PC-3 (cell line): ENCODE measurements at regions not wholly inside any gene's neighbourhood (a gene's known extent, or its start where the extent isn't known, plus 50 kb on each side); places are given as distances from the start of the nearest gene placed in this dataset.
"Not testable (repeated sequence)": the region's sequence is repeated elsewhere in the genome, so short reads cannot be mapped to it uniquely, and the experiment has no call there.

Experiments
- ATAC-seq: fragments of 200-7000 bp; cut with Tn5 transposase; 2 replicates; pipeline ENCODE4 v1.9.1; 2020; ENCODE audit warnings: mild to moderate bottlenecking, moderate library complexity
- BruUV-seq: library from RNA; stranded (reverse); fragments of 400-500 nt; replicated peaks from 2 replicates; lab custom pipeline; 2021; lab: Mats Ljungman, UMichigan
- CTCF ChIA-PET: fragments of 300-600 bp; sonication (Branson Sonifier 250); formaldehyde crosslinking; loops from one replicate; lab custom pipeline; 2022; ENCODE audit warnings: antibody characterized with exemption; lab: Charles Lee
- POLR2A ChIA-PET: fragments of 300-600 bp; sonication (Branson Sonifier 250); formaldehyde crosslinking; loops from one replicate; lab custom pipeline; 2022; ENCODE audit warnings: antibody characterized with exemption; ENCODE audit not compliant: unreplicated experiment; lab: Charles Lee
- DNase-seq: peaks from one replicate; pipeline ENCODE4 v3.0.0-alpha.2; 2015
- H2AFZ ChIP-seq: fragments of 300-600 bp; sonication (generic); 2 replicates; pipeline ENCODE4 v1.6.0; 2016; ENCODE audit warnings: antibody characterized with exemption, low read length
- H3F3A ChIP-seq: fragments of 300-600 bp; sonication (generic); one replicate; pipeline ENCODE4 v1.6.0; 2017; ENCODE audit warnings: antibody characterized with exemption, low read length, control low read depth, mild to moderate bottlenecking; ENCODE audit not compliant: unreplicated experiment
- H3K27ac ChIP-seq: fragments of 300-600 bp; sonication (generic); 2 replicates; pipeline ENCODE4 v1.5.1; 2016; ENCODE audit warnings: mild to moderate bottlenecking, low read length
- H3K27me3 ChIP-seq: fragments of 300-600 bp; sonication (generic); 2 replicates; pipeline ENCODE4 v1.6.1; 2016; ENCODE audit warnings: low read length, mixed read lengths
- H3K36me3 ChIP-seq: fragments of 300-600 bp; sonication (generic); 2 replicates; pipeline ENCODE4 v1.6.1; 2016; ENCODE audit warnings: low read depth, mixed run types, low read length, mixed read lengths
- H3K4me1 ChIP-seq: fragments of 300-600 bp; sonication (generic); 2 replicates; pipeline ENCODE4 v1.5.1; 2016; ENCODE audit warnings: low read length; ENCODE audit not compliant: insufficient read depth
- H3K4me2 ChIP-seq: fragments of 300-600 bp; sonication (generic); 2 replicates; pipeline ENCODE4 v1.6.0; 2016; ENCODE audit warnings: low read length
- H3K4me3 ChIP-seq: fragments of 300-600 bp; sonication (generic); 2 replicates; pipeline ENCODE4 v1.5.1; 2016; ENCODE audit warnings: mild to moderate bottlenecking, low read length, mixed read lengths
- H3K79me2 ChIP-seq: fragments of 300-600 bp; sonication (generic); 2 replicates; pipeline ENCODE4 v1.6.1; 2017; ENCODE audit warnings: low read length, mixed read lengths
- H3K9ac ChIP-seq: fragments of 300-600 bp; sonication (generic); 2 replicates; pipeline ENCODE4 v1.6.0; 2016; ENCODE audit warnings: mild to moderate bottlenecking, low read length
- H3K9me2 ChIP-seq: fragments of 300-600 bp; sonication (generic); replicated peaks from 2 replicates; pipeline ENCODE4 v1.6.1; 2016; ENCODE audit warnings: mixed run types, low read length, mixed read lengths
- H3K9me3 ChIP-seq: fragments of 300-600 bp; sonication (generic); 2 replicates; pipeline ENCODE4 v1.6.1; 2016; ENCODE audit warnings: low read length, mixed read lengths
- H4K20me1 ChIP-seq: fragments of 300-600 bp; sonication (generic); 2 replicates; pipeline ENCODE4 v1.6.1; 2016; ENCODE audit warnings: low read length, mixed read lengths
- CTCF ChIP-seq: fragments of 300-600 bp; sonication (generic); conservative IDR thresholded peaks from 2 replicates; pipeline ENCODE4 v1.5.1; 2017; ENCODE audit warnings: antibody characterized with exemption, low read depth, mild to moderate bottlenecking, low read length
- EZH2 ChIP-seq: fragments of 300-600 bp; sonication (generic); IDR thresholded peaks from one replicate; pipeline ENCODE4 v1.6.1; 2017; ENCODE audit warnings: antibody characterized with exemption, mild to moderate bottlenecking, low read length; ENCODE audit not compliant: unreplicated experiment
- EZH2phosphoT487 ChIP-seq: fragments of 300-600 bp; sonication (generic); IDR thresholded peaks from 2 replicates; pipeline ENCODE4 v1.6.1; 2018; ENCODE audit warnings: mild to moderate bottlenecking, antibody characterized with exemption, low read length, borderline replicate concordance
- intact Hi-C: fragments of 100-400 bp; cut with micrococcal nuclease; formaldehyde crosslinking; loops from 2 replicates; pipeline ENCODE4 v1.9.0; 2023

DNA sequence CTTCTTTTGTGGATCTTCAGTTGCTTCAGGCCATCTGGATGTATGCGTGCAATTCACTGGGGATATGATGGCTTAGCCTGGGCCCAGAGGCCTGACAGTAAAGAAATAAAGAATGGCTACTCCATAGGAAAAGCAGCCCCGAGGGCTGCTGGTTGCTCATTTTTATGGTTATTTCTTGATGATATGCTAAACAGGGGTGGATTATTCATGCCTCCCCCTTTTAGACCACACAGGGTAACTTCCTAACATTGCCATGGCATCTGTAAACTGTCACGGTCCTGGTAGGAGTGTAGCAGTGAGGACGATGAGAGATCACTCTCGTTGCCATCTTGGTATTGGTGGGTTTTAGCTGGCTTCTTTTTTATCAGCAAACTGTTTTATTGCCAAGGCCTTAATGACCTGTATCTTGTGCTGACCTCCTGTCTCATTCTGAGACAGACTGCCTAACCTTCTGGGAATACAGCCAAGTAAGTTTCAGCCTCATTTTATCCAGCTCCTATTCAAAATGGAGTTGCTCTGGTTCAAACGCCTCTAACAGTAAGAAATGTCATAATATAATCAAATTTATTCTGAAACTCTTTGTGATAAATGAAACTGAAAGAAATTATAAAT is 60.5 kb downstream of the DSEL start:
- Histone ChIP-seq H4K20me1 (no peaks in the 10 kb centered on the region), H3K27me3 (no peaks in the 10 kb centered on the region), H3K36me3 (no peaks in the 10 kb centered on the region), H3K4me2 (no peak overlapping the region), H3K9ac (no peak overlapping the region), H3K79me2 (no peaks in the 10 kb centered on the region), H2AFZ (no peak overlapping the region), H3K9me2 (no peaks in the 10 kb centered on the region), H3F3A (no peaks in the 10 kb centered on the region), H3K9me3 (no peaks in the 10 kb centered on the region), H3K4me3 (no peak overlapping the region), H3K4me1 (no peaks in the 10 kb centered on the region), H3K27ac (no peak overlapping the region)
- no TSS peak for BruUV-seq
- intact Hi-C loops, result no loop called here
- no peak for DNase-seq
- TF ChIP-seq CTCF (no peak), EZH2phosphoT487 (no peak), EZH2 (no peak)
- ATAC-seq, result no peak
- POLR2A ChIA-PET, result no interaction called here
- CTCF ChIA-PET, result no interaction called here

- no peak for TF ChIP-seq EZH2
- TF ChIP-seq EZH2phosphoT487, result no peak
- no peak for TF ChIP-seq CTCF
- no peaks in the 10 kb centered on the region for H3K27me3 ChIP-seq
- ChIA-PET POLR2A (no interaction called here), CTCF (no interaction called here)
- no TSS peak for BruUV-seq
- no peak overlapping the region for H3K4me2 ChIP-seq
- no peak overlapping the region for H3K4me3 ChIP-seq
- ATAC-seq (no peak), DNase-seq (no peak)
- intact Hi-C loops, result no loop called here
- H3K9me3 ChIP-seq, result no peaks in the 10 kb centered on the region
- no peak overlapping the region for H2AFZ ChIP-seq
- no peaks in the 10 kb centered on the region for H3K9me2 ChIP-seq
- no peak overlapping the region for H3K27ac ChIP-seq
- H3K9ac ChIP-seq, result no peak overlapping the region
- no peaks in the 10 kb centered on the region for H3K36me3 ChIP-seq
- no peaks in the 10 kb centered on the region for H3F3A ChIP-seq
- H4K20me1 ChIP-seq, result no peaks in the 10 kb centered on the region
- H3K79me2 ChIP-seq, result no peaks in the 10 kb centered on the region
- H3K4me1 ChIP-seq, result no peaks in the 10 kb centered on the region
These were observed 62.6 kb downstream of the DSEL start for GRCh38 chr18:67453901-67454300.

GRCh38 chr18:67451960-67452359 is 64.6 kb downstream of the DSEL start:
- CTCF ChIA-PET, result no interaction called here
- Histone ChIP-seq H3K9me3 (no peaks in the 10 kb centered on the region), H4K20me1 (no peaks in the 10 kb centered on the region), H3K4me3 (no peak overlapping the region), H3K9me2 (no peaks in the 10 kb centered on the region), H3K36me3 (no peaks in the 10 kb centered on the region), H3K27me3 (no peaks in the 10 kb centered on the region), H3F3A (no peaks in the 10 kb centered on the region), H3K4me2 (no peak overlapping the region), H3K27ac (no peak overlapping the region), H3K9ac (no peak overlapping the region), H3K79me2 (no peaks in the 10 kb centered on the region), H3K4me1 (no peaks in the 10 kb centered on the region), H2AFZ (no peak overlapping the region)
- no peak for ATAC-seq
- DNase-seq, result no peak
- BruUV-seq, result no TSS peak
- intact Hi-C loops, result no loop called here
- POLR2A ChIA-PET, result no interaction called here
- no peak for TF ChIP-seq CTCF
- no peak for TF ChIP-seq EZH2
- TF ChIP-seq EZH2phosphoT487, result no peak

- H2AFZ ChIP-seq, H3K27ac ChIP-seq, H3K4me1 ChIP-seq, H3K27me3 ChIP-seq, ATAC-seq, H3K4me2 ChIP-seq, H3K36me3 ChIP-seq, H3K9ac ChIP-seq, intact Hi-C loops, POLR2A ChIA-PET, DNase-seq, H4K20me1 ChIP-seq, H3K9me2 ChIP-seq, H3K9me3 ChIP-seq, H3F3A ChIP-seq, H3K79me2 ChIP-seq, CTCF ChIA-PET, BruUV-seq, H3K4me3 ChIP-seq: not testable (repeated sequence)
These were observed 65.4 kb downstream of the DSEL start for GRCh38 chr18:67451101-67451500.
